ENCODE measurements at regions not wholly inside any gene's neighbourhood (a gene's known extent, or its start where the extent isn't known, plus 50 kb on each side); places are given as distances from the start of the nearest gene placed in this dataset.

DNA sequence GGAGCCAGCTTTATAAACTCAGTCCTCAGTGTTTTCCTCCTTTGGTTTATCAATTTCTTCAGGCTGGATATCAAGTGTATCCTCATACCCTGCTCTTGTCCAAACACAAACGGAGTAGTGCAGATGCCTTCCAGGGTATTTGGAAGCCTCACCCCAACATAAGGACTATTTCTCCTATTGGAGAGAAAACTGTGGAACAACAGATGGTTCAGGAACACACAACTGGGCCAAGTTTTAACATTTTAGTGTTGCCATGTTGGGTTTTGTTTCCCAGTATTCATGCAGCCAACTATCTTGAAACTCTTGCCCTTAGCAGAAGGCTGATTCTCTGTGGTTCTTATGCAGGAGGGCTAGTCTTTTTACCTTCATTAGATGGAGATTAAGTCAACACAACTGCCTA is 398.1 kb downstream of the GABRB3 start:
- DNase-seq (ENCODE audit: low spot score) = no peak

DNA sequence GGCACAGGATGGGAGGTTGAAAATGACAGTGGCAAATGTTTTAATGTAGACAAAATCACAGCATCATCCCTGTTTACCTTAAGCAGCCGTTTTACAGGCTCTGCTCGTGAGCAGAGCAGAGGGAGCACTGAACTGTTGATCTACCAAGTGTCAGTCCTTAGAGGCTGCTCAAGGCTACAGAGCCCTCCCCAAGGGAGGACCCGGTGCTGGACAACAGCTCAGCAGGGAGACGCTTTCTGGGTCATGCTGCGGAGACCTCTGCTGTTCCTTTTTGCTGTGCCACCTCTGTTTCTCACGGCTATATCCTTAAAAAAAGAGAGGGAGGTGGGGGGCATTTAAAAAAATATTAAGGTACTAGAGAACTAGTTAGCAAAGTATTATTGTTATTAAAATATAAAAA is 400.2 kb downstream of the GABRB3 start:
- no peak for DNase-seq (ENCODE audit: low spot score)

DNA sequence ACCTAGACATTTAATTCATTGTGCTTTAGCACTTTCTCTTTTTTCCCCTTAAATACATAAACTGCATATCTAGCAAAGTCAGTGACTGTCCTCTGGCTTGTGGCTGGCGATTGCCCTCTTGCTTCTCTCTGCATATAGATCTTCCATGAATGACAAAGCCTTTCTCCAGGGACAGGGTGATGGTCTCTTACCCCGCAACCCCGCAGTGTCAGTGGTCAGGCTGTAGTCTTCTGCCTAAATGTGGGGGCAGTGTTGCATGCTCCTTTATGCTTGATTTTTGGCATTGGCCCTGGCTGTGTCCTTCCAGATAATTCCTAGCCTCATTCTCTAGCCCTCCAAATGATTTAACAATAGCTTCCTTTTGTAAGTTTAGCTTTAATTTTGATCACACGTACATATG is 407.8 kb downstream of the GABRB3 start:
- DNase-seq (ENCODE audit: low spot score) = no peak

DNA sequence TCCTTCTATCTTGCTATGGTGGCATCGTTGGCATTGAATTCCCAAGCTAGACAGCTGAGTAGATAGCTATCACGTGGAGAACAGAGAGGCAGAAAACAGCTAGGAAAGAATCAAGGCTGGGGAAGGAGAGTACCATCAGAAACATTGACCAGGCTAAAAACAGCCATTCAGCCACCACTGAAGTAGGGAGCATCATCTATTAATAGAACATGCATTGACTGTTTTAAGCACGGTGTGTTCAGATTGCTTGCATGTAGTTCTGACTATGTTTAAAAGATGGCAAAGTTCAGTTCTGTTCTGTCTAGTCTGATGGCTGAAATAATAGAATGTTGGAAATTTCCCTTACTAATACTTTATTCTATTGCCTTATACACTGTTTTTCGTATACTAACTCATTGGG is 413.0 kb downstream of the GABRB3 start:
- no peak for DNase-seq (ENCODE audit: low spot score)

DNA sequence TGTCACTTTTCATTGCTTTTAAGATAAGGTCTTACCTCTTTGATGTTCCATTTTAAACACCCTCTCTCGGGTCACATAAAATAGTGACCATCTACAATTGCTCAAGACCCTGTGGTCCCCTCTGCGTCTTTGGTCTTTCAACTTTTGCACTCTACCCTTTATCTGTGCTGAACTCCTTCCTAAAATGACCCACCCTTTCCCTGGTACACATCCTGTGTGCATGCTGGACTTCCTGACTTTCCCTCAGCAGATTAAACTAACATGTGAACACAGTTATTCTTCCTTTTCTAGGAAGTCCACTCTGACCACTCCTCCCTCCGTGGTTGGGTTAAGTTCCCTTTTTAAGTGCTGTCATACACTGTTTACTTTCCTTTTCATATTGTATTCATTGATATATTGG is 414.2 kb downstream of the GABRB3 start:
- no peak for DNase-seq (ENCODE audit: low spot score)

DNA sequence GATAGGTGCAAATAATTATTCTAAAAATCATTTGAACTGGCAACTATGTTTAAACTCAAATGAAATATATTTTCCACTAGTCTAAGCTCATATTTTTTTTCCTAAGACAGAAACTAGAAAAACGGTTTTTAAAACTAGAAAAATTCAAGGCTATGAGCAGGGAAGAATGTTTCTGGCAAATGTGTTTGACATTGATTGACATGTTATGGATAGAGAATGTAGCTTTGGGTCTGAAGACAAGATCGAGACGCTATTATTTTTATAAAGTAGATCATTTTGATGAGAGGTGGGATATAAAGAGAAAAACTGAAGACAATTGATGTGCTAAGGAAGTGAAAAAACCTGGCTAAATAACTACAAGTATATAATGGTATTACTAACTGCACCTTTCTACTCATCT is 415.2 kb downstream of the GABRB3 start:
- DNase-seq (ENCODE audit: low spot score) = no peak

DNA sequence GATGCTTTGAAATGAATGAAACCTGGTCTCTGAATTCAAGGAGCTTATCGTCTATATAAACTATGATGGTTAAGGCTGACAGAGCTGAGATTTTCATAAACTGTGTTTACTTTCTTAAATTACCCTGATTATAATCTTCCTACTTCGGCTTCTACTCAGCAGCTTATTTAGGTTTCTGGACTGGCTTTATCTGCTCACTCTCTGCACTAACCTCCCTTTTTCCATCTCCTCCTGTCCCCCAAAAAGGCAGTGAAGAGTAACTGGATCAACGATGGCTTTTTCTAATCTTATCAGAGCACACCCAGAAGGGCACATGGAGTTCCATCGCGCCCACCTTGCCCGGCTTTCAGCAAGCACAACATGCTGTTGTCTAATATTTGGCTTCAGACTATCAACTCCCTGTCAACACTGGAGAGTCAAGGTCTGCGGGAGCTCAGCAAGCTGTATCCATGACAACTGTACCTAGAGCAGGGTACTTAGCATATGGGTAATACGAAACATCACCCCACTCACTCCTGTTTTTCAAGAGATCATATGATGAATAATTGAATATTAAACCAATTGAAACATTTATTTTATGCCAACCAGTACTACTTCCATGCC is 417.3 kb downstream of the GABRB3 start:
- no peak for DNase-seq (ENCODE audit: low spot score)

DNA sequence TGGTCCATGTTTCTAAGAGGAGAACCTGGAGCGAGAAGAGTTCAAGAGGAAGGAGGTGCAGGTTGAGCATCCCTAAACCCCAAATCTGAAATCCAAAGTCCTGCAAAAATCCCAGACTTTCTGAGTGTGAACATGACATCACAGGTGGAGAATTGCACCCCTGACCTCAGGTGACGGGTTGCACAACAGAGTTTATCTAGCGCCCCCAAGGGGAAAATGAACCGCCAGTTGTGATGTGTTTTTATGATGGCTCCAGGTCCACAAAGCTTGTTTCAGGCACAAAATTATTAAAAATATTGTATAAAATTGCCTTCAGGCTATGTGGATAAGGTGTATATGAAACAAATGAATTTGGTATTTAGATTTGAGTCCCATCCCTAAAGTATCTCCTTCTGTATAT is 420.0 kb downstream of the GABRB3 start:
- DNase-seq (ENCODE audit: low spot score) = no peak

DNA sequence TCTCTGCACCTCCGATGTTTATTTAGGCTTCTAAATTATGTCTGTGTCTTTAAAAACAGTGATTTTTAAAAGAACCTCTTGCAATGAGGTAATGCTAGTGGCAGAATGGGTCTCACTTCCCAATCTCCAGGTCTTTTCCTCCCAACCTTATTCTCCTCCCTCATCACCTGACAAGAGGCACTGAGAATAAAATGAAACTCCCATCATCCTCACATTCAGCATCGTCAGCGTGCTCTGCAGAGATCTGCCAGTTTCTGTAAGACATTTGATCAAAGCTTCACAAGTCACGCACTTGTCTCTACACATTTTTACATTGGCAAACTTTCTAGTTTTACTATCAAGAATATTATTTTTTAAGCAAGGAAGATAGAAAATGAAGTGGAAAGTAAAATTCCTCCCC is 420.5 kb downstream of the GABRB3 start:
- no peak for DNase-seq (ENCODE audit: low spot score)

DNA sequence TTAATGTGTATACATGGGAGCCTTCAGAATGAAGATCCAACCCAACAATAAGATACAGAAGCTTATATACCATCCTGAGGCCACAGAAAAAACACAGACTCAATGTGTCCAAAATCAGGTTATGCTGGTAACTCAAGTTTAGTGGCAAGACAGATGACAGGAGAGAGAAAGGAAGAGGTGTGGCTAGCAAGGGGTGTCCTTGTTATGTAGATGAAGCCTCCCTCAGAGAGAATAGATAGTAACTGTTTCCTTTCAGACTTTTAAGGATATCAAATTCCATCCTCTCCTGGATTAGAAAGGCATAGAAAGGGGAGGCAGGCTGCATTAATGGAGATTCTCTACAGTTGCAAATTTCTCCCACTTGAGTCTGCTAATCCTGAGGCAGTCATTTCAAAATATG is 447.4 kb downstream of the GABRB3 start:
- DNase-seq (ENCODE audit: low spot score) = no peak

DNA sequence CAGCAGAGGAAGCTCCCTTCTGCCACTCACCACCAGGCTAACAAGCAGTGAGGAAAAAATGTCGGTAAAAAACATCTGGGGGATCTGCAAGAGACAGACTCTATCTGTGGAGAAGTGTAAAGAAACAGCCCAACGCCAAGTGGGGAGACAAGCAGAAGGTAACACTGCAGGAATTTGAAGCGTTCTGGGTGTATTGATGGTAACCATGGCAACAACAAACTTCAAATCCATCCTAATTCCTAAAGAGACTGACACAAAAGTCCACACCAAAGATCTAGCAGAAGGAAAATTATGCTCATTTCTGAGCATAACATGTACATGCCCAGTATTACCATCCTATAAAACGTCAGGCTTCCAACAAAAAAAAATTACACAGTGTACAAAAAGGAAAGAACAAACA is 449.3 kb downstream of the GABRB3 start:
- no peak for DNase-seq (ENCODE audit: low spot score)

DNA sequence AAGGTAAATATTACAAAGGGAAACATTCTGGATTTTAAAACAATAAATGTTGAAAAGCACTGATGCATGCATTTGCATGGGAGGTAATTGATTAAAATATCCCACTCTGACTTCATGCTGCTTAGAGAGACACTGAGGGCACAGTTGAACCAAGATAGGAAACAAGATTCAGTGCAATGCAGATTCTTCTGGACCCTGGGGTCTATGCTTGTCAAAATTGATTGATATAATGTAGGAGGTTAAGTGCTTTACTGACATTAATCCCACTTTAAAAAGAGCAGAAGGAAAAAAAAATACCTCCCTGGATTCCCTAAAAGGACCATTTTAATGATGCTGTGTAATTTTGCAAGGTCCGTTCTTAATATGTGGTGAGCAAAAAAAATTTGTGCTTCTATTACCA is 454.2 kb downstream of the GABRB3 start:
- no peak for DNase-seq (ENCODE audit: low spot score)

DNA sequence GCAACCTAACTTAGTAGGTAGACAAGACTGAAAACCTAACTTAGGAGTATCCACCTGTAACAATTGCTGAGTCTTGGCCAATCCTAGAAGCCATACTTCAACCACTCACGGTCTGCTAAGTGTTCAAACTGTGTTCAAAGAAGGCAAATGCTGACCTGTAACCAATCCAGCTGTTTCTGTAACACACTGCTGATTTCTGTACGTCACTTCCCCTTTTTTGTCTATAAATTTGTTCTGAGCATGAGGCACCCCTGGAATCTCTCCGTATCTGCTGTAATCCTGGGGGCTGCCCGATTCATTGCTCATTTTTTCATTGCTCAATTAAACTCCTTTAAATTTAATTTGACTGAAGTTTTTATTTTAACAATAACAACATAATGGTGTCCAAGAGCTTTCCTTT is 451.4 kb upstream of the ATP10A start:
- DNase-seq (ENCODE audit: low spot score) = no peak

DNA sequence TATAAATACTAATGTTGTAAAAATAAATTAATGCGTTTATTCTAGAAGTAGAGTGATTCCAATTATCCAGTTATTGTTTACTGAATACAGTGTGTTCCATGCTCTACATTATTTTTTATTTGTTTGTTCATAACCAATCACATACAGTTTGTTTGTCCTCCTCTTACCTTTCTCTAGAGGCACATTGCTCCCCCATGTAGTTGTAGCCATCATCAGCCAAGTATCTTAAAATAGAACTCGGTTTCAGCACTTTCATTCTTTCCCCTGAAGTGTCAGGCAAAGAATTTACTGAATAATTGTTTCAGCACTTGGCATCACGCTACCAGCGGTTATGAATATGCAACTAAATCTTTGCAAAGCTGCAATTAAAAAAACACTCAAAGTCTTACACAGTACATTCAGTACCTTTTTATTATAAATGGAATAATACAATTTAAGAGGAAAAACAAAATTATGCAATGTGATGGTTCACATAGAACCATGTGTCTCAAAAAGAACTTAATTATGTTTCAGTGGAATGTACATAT is 448.6 kb upstream of the ATP10A start:
- no peak for DNase-seq (ENCODE audit: low spot score)

DNA sequence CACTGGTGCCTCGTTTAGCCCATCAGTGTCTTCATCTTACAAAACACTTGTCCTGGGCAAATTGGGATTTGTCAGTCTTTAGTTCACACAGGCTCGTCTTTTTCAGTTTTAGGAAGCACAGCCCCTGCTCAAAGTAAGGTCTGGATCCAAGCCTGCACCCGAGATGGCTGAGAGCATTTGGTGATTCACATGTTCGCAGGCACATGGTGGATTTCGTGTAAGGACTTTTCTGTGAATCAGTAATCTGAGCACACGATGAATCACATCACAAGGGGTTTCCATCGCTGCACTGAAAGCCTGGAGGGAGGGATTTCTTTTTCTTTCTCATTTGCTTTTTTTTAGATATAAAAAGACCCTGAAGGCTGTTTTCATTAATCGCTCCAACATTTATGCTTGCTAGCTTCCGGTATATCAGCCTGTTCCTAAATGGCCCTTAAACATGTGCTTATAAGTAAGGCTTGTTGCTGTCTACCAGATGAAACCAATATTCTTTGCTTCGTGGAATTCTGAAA is 435.6 kb upstream of the ATP10A start:
- DNase-seq (ENCODE audit: low spot score) = no peak

DNA sequence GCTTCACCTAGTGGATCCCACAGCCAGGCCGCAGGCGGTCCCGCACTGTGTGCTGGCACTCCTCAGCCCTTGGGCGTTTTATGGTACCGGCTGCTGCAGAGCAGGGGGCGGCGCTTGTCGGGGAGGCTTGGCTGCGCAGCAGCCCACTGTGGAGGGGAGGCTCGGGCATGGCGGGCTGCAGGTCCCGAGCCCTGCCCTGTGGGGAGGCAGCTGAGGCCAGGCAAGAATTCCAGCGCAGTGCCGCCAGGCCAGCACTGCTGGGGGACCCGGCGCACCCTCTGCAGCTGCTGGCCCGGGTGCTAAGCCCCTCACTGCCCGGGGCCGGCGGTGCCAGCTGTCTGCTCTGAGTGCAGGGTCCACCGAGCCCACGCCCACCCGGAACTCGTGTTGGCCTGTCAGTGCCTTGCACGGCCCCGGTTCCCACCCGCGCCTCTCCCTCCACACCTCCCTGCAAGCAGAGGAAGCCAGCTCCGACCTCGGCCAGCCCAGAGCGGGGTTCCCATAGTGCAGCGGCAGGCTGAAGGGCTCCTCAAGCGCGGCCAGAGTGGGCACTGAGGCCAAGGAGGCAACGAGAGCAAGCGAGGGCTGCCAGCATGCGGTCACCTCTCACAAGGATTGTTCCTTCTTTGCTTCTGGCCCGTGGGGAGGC is 435.0 kb upstream of the ATP10A start:
- no peak for DNase-seq (ENCODE audit: low spot score)

DNA sequence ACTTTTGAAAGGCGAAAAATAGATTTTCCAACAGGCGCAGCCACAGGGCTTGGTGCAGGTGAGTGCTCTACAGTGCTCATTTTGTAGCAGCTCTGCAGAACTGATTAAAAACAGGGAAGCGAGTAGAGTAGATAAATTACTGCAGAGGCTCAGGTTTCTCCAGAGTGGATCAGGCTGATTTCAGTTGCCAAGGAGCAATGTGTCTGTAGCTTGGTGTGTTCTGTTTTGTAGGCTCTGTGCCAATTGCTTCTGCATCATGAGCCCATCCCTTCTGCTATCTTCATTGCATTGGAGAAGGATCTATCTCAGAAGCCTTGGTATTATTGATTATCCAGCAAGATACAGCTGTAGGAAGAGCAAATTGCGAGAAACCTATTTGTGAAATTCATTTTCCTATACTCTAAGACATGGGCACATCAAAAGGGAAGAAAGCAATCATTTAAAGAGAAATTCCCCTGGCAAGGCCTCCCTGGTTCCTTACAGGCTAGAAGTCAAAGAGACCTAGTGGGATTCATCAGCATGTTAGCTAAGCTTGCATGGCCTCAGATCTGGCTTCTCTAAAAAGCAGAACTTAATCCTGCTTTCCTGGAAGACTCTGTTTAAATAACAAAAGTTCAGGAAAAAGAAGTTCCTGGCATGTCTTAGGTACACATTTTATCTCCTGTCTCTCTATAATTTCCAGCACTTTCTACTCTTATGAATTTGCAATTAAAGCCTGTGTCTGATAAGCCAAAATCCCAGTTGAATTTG is 432.4 kb upstream of the ATP10A start:
- no peak for DNase-seq (ENCODE audit: low spot score)

DNA sequence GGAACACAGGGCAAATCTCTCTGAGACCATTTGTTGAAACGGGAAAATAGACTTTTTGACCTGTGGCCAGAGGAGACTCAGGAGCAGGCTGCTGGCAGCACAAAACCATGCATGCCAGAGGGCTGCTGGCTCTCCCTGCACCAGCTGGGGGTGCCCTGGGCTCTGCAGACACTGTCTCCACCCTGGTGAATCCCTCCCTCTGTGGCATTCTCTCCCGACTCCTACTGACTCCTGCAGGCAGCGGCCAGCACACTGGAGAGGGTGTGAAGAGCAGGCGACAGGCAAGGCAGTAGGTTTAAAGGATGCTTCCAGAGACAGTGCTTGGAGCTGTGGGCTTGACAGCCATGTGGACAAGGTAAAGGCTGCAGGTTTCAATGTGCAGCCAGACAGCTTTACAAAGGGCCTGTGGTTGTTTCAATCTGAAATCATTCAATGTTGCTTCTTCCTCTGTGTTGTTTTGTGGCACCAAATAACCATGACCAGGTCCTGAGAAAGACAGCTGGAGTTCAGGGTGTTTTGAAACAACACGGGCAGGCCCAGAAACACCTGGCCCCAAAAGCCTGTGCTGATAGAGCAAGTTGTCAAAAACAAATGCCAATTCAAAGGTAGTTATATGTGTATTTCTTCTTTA is 431.0 kb upstream of the ATP10A start:
- DNase-seq (ENCODE audit: low spot score) = no peak

DNA sequence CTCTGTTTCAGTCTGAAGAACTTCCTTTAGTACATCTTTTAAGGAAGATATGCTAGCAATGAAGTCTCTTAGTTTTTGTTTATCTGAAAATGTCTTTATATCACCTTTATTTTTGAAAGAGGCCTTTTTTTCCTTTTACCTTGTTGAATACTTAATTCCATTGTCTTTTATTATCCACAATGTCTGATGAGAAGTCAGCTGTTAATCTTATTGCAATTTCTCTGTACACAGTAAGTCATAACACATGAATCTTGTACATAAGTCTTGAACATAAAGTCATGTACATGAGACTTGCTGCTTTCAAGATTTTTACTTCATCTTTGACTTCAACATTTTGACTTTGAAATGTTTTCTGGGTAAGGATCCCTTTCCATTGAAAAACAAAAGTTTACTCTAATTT is 424.3 kb upstream of the ATP10A start:
- DNase-seq (ENCODE audit: low spot score) = no peak

DNA sequence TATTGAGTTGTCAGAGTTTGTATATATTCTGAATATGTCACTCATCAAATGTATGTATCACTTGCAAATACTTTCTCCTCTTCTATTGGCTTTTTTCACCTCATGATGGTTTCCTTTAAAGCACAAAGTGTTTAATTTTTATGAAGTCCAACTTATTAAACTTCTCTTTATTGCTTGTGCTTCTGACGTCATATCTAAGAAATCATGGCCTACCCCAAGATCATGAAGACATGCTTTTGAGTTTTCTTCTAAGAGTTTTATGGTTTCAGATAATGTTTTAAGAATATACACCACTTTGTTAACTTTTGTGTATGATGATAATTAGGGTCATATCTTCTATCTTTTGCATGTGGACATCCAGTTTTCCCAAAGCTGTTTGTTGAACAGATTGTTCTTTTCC is 417.2 kb upstream of the ATP10A start:
- DNase-seq (ENCODE audit: low spot score) = no peak

DNA sequence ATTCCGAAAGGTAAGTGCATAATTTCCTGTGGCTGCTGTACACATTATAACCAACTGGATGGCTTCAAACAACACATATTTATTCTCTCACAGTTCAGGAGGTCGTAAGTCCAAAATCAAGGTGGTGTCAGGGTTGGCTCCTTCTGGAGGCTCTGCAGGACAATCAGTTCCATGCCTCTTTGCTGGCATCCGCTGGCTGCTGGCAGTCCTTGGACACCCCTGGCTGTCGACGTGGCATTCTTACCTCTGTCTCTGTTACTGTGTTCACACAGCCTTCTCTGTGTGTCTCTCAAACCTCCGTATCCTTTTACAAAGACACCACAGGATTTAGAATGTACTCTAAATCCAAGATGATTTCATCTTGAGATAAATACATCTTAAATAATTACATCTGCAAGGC is 398.8 kb upstream of the ATP10A start:
- DNase-seq (ENCODE audit: low spot score) = no peak

DNA sequence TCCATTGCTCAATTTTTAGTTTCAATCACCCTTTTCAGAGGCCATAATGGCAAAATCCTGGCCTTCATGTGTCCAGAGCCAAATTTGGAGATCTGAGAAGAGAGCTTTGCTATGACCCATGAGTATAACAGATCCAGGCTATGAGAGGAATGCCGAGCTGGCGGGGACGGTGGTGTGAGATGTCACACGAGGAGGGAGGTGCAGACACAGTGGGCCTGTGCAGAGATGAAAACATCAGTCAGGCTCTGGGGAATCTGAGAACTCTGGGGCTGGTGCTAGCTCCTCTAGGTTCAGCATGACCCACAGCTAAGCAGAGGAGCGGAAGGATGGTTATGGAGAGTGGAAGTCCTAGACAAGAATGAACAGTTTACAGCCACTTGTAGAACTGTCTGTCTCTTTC is 398.3 kb upstream of the ATP10A start:
- no peak for DNase-seq (ENCODE audit: low spot score)

All from hepatic stellate cell (primary cell).